ENCODE measurements at regions not wholly inside any gene's neighbourhood (a gene's known extent, or its start where the extent isn't known, plus 50 kb on each side); places are given as distances from the start of the nearest gene placed in this dataset.
A peak's percentile ranks its signal among the peaks of the same experiment; 100 is the strongest.

GRCh38 chr5:165029099-165029870 is 1523.9 kb downstream of the MAT2B start:
- no peak for TF ChIP-seq POLR2A (IDR thresholded peaks at IDR 0.05)
- TF ChIP-seq, protein P1, sequence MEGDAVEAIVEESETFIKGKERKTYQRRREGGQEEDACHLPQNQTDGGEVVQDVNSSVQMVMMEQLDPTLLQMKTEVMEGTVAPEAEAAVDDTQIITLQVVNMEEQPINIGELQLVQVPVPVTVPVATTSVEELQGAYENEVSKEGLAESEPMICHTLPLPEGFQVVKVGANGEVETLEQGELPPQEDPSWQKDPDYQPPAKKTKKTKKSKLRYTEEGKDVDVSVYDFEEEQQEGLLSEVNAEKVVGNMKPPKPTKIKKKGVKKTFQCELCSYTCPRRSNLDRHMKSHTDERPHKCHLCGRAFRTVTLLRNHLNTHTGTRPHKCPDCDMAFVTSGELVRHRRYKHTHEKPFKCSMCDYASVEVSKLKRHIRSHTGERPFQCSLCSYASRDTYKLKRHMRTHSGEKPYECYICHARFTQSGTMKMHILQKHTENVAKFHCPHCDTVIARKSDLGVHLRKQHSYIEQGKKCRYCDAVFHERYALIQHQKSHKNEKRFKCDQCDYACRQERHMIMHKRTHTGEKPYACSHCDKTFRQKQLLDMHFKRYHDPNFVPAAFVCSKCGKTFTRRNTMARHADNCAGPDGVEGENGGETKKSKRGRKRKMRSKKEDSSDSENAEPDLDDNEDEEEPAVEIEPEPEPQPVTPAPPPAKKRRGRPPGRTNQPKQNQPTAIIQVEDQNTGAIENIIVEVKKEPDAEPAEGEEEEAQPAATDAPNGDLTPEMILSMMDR (IDR thresholded peaks at IDR 0.05): peak in 2 of 6 experiments; percentile 5 to 14

Data from thyroid gland (tissue), 4 donors.